NCI-H748 (cell line): ENCODE measurements at regions not wholly inside any gene's neighbourhood (a gene's known extent, or its start where the extent isn't known, plus 50 kb on each side); places are given as distances from the start of the nearest gene placed in this dataset.
"Not testable (repeated sequence)": the region's sequence is repeated elsewhere in the genome, so short reads cannot be mapped to it uniquely, and the experiment has no call there.

Source experiments
- DNase-seq: peaks from one replicate; lab custom pipeline; 2025; ENCODE audit not compliant: unreplicated experiment; lab: John Stamatoyannopoulos, UW

DNA sequence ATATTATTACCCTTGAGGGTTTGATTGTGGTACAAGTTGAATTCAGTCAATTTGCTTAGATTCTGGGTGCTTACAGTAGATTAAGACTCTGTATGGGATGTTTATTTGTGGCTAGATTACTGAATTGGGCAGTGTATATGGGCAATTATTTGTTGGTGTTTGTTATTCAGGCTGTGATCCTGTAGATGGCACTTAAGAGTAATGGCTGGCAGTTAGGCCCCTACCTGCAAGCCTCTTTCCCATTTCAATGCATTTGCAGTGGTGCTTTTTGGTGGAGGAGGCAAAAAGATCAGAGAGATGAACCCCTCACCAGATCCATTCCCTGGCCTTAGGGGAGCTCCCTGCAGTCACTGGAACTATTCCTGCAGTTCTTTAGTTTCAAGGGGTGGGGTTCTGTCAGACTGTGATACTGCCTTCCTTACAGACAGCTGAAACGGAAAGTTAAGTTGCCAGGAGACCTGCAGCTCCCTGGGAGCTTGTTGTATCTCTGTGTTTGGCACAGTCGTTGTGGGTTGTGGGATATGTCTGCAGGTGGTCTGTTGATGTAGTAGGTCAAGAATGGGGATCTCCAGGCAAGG, 199.5 kb downstream of the AASDHPPT start:
- peak; percentile 1 for DNase-seq

DNA sequence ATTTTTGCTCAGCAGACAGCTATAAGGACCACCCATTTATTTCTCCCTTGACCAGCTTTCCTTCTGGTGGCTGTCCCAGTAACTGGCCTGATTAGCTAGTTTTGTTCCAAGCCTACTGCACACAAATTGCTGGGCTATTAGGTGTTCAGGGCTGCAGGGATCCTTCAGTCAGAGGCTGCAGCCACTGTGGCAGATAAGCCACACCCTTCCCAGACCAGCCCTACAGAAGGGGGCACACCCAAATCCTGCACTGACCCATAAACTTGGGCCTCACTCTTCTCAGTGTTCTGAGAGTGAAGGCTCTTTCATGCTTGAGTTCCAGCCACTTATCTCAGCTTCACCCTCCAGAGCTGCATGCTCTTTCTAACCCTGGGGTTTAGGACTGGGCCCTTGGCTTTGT, 200.0 kb downstream of the AASDHPPT start:
- DNase-seq, result no peak

DNA sequence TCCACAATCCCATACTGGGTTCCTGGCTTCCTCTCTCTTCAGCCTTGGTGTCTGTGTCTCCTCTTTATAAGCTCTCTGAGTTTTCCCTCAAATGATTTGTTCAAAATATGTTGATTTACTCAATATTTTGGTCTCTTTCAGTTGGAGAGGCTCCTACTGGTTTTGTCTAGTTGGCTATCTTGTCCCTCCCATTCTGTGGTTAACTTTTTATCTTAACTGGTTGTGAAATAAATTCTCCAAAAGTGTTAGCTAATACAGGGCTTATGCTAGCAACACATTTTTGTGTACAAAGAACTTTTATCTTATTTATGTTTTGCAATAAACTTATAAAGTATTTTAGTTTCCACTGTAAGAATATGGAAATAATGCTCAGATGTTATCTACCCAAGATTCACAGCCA, 200.9 kb downstream of the AASDHPPT start:
- no peak for DNase-seq

DNA sequence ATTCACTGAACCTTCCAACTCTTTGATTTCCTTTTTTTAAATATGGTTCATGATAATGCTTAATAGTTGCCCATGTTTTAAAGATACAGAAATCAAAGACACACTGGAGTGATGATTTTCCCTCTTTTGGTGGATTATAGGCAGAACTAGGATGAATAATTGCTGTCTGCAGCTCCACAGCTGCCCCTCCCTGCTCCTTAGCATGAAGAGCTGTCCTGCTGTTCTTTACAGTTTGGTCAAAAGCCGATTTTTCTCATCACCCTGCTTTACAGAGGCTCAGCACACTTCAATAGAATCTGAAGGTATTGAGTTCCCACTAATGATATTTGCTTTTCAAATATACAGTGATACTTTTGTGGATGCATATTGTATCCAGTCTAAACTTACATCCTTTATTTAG, 202.6 kb downstream of the AASDHPPT start:
- DNase-seq, result peak; percentile 33

DNA sequence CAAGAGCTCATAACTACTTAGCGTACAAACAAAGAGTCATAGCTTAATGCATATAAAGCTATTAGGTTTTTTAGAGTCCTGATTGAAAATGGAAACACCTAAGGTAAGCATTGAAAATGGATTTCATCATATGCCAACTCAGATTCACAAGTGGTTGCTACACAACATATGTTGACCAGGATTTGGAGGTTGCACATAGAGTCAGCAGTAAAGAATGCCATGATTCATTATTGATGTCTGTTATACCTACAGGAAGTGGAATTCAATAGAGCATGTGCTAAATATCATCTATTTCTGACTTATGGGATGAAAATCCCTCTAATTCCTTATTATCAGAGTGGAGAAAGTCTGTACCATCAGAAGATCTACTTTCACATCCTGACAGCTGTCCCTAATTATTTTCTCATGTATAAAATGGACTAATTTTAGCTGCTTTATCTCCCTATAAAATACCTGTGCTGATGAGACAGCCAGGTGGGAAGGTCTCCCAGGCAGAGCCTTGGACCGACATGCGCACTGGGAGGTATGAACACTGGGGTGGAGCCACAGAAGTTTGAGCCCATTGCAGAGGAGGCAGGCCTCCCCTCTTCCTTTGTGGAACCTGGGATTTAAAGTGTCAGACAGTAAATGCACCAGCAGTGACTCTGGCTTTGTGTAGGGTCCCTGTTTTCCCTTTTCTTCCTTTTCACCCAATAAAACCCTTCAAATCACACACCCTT, 204.2 kb downstream of the AASDHPPT start:
- no peak for DNase-seq

DNA sequence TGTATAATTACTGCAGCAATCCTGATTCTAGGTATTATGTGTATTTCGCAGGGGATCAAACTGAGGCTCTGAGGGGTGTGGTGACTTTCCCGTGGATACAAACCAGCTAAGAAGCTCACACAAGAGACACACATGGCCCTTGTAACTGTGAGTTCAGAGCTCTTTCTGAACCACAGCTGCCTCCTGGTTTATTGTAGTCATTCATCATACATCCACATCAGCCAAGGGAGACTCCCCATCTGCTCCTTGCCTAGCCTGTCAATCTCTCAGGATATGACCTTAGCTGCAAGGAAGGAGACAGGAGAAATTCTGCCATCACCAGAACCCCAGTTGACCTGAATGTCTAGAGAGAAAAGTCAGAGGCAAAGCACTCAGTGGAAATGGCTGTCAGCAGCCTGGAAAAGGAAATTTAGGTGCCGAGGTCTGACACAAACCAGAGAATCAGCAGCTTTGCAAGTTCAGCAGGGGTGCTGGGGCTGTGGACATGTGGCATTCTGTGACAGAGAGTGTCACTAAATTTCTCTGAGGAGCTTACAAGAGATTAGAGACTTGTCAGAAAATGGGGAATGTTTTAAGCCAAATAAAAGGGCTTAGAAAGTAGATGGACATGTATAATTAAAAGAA, 209.5 kb downstream of the AASDHPPT start:
- no peak for DNase-seq

DNA sequence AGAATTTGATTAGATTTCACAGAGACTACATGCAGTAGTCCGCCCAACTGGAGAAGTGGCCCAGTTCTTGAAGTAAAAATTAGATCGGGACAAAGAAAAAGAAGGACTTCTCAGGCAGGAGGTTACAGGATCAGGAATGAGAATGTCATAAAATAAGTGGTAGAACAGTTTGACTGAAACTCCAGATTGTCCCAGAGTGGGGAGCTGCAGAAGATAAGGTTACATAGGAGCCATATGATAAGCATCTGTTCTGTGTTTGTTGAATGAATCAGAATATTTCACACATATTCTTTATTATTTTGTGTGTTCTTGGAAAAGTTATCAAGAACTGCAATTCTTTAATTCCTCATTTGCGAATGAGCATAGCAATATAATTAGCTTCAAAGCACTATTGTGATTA, 210.6 kb downstream of the AASDHPPT start:
- no peak for DNase-seq

DNA sequence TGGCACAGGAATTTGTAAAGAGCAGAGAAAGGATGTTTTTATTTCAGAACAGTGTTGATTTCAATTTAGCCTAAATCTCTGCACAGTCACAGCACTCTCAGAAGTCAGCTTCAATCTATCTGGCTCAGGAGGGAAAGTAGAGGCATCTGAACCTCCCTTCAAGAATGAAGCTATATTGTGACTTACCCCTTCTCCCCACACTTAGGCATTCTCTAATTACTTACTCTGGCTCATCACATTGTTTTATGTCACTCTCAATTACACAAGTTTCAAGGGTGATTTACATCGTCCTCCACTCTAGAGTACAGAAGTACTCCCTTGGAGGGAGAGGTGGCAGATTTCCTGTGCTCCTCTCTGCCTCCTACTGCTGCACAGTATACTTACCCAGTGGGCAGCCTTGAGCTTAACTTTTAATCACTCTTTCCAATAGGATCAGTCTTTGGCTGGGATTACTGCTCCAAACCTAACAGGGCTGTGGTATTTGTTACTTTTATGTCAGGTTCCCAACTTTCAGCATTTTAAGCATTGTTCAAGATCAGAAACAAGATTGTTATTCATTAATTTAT, 211.4 kb downstream of the AASDHPPT start:
- no peak for DNase-seq

DNA sequence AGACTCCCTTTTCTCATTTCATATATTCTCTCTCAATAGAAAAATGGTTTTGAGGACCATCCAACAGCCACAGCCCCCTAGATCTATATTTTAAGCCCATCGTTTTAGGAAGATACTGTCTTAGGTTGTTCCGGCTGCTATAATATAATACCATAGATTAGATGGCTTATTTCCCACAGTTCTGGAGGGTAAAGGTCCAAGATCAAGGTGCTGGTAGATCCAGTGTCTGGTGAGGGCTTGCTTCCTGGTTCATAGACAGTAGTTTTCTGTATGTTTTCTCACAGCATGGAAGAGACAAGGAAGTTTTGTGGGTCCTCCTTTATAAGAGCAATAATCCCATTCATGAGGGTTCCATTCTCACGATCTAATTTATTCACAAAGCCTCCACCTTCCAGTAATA, 215.1 kb downstream of the AASDHPPT start:
- DNase-seq, result no peak

DNA sequence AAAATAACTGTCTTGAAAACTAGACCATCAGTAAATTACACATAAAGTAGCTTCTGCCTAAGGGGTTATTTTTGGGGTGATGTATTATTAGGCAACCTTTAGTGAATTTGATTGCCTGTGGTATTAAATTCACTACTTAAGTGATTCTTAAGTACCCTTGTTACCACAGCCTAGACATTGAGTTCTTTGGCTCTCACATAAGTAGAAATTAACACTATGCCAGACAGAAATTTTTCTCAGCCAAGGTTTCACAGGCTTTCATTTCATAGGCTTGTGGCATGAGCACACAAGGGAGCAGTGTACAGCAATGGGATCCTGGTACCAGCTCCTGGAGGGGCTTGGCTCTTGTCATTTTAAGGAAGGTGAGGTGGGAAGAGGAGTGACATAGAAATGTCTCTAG, 218.5 kb downstream of the AASDHPPT start:
- no peak for DNase-seq

DNA sequence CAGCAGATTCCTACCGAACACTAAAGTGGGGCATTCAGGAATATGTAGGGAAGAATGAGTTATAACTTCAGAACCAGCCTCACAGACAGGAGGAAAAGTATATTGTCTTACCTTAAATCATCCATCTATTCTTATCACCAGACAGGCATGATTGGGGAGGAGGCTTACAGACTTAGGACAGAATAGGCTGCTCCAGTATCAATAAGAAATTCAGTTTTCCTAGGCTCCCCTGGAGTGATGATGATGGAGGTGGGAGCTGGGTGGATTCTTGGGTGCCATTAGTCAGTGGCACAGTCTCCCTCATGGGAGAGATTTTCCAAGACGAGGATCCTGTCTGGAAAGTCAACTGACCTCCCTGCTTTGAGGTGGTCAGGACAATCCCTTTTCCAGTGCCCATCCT, 225.0 kb downstream of the AASDHPPT start:
- no peak for DNase-seq

DNA sequence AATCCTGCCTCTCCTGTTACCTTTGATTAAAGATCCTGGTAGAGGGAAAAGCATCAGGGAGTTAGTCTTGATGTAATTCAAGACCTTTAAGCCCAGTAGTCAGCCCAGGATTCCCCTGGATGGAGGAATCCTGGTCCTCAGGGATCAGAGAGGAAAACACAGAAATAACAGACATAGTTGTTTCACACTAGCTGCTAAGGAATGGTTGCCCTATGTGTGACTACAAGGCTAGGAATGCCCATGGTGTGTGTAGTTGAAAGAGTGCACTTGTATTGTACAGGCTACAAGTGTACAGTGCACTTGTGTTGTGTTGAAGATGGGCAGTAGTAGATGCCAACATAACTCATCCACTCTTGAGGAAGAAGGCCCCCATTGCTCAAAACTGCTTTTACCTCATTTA, 226.8 kb downstream of the AASDHPPT start:
- no peak for DNase-seq

DNA sequence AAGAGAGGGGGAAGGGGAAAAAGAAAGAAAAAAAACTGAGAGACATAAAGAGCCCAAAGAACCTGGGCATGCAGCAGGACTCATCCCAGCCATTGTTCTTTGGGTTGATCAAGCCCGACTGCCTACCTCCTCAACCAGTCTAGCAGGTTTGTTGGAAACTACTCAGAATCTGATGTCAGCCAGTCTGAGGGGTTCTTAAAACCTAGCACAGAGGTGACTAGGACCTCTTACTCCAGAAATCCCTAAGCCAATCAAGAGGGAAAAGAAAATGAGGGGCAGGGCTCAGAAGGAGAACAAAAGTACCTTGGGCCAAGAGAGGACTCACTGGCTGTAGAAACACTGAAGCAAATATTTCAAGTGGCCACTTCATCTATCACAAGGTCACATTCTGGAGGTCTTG, 228.0 kb downstream of the AASDHPPT start:
- DNase-seq, result no peak

DNA sequence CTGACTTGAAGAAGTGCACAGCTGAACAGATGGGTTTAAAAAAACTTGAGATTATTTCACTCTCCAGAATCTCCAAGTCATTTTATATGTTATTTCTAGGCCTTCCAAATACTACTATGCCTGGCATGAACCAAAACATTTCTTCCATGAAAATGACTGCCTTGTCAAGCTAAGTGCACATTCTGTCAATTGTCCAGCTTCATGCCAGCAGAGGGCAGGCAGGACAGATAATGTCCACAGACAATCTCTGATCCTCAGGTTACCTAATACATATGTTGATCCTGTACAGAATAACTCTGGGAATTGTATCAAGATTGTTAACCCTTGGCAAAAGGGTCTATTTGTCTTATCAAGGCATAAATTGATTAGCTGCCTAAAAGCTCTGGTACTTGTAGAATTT, 229.5 kb downstream of the AASDHPPT start:
- DNase-seq, result no peak

DNA sequence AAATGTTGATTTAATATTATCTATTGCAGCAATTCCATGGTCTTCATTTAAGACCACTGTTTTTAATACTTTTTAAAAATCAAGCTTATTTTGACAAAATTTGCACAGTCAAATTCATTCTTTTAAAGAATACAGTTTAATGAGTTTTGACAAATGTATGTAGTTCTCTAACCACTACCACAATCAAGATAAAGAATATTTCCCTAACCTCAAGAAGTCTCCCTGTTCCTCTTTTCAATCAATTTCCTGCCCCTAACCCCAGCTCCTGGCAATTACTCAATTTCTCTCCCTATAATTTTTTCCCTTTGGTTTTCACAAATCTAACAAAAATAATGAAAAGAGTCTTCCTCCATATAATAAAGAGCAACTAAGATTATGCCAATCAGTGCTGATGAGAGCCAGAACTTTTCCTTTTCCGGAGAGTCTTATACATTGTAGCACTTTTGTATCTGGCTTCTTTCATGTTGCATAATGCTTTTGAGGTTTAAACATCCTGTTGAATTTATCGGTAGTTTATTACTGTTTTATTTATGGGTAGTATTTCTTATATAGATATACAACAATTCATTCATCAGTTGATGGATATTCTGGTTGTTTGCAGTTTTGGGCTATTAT, 231.7 kb downstream of the AASDHPPT start:
- no peak for DNase-seq

DNA sequence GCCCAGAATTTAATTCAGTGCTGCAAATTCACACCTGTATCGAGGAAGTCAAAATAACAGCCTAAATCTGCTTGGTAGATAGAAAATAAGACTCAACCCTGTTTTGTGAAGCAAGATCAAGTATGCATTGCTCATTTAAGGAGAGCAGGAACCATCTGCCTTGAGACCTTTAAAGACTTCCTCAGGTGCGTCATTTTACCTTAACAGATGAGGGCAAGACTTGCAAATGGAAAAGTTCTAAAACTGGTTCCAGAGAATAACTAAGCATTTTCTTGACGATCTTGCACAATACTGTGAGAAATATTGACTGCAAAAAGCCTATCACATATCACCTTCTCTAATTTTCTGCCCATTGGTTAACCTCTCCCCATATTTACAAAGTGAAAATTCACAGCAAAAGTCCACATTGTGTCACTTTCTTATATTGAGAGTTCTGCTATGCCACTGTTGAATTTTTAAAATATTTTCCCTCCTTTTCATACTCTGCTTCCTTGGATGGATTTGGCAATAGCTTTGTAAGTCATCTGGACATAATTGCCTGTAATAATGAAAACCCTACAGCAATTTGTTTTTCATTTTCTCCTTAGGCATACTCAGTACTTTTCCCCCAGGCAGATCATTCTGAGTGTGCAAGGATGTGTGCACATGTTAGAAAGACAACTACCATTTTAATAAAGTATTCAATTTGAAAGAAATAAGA, 234.2 kb downstream of the AASDHPPT start:
- no peak for DNase-seq

DNA sequence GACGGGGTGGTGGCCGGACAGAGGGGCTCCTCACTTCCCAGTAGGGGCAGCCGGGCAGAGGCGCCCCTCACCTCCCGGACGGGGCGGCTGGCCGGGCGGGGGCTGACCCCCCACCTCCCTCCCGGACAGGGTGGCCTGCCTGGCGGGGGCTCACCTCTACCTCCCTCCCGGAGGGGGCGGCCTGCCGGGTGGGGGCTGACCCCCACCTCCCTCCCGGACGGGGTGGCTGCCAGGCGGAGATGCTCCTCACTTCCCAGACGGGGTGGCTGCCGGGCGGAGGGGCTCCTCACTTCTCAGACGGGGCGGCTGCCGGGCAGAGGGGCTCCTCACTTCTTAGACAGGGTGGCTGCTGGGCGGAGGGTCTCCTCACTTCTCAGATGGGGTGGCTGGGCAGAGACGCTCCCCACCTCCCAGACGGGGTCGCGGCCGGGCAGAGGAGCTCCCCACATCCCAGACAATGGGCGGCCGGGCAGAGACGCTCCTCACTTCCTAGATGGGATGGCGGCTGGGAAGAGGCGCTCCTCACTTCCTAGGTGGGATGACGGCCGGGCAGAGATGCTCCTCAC, 239.8 kb downstream of the AASDHPPT start:
- not testable (repeated sequence) for DNase-seq

DNA sequence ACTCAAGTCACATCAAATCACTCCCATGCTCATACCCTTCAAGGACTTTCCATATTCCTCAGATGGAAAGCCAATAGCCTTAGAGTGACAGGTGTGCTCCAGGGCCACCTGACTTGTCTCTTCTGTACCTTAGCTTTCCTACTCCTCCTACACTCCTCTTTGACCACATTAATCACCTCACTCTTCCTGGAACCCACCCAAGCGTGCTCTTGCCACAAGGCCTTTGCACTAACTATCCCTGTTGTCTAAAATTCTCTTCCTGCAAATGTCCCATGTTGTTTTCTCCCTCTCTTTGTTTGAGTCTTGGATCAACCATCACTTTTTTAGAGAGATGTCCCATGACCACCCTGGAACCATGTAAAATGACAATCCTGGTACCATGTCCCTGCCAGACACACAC, 244.1 kb downstream of the AASDHPPT start:
- DNase-seq, result no peak

DNA sequence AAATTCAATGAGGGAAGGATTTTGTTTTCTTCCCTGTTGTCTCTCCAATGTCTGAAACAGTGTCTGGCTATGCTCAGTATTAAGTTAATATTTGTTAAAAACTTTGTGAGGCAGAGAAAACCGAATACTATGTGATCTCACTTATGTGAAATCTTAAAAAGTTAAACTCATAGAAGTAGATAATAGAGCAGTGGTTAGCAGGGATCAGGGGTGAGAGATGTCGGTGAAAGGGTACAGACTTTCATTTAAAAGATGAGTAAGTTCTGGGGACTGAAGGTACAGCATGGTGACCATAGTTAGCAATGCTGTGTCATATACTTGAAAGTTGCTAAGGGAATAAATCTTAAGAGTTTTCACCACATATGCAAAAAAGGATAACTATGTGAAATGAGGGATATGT, 244.6 kb downstream of the AASDHPPT start:
- no peak for DNase-seq

DNA sequence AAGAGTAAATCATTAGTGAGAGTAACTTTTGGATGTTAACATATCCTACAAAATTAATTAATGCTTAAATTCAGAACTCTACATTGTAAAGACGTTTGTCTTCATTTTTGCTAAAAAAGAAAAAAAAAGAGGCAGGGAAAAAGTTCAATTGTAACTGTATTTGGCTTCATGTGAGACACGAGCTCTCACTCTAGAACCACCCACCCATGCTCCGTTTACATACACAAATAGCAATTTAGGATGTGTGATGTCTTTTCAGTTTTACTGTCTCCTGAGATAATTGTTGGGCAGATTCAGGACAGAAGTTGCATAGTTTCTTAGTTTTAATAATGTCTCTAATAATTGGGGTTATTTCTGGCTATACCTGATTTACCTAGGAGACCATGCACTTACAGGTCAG, 248.6 kb downstream of the AASDHPPT start:
- no peak for DNase-seq

DNA sequence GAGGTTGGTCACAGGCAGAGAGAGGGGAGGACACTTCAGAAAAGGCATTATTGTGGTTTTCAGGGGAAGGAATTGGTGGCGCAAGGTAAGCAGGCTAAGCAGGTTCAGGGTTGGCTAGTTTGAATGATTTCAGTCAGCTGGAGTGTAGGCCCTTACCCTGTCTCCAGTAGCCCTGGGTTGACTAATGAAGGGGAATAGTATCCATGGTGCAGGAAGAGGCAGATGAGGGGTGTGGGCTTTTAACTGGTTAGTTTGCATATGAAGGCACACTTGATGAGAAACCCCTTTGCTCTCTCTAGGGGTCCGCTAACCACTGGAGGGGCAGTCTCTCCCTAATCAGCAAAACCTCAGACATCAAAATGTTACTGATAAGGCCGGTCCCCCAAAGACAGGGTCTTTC, 249.7 kb downstream of the AASDHPPT start:
- no peak for DNase-seq
